Upper lobe of left lung (tissue), 6 donors: ENCODE measurements at regions not wholly inside any gene's neighbourhood (a gene's known extent, or its start where the extent isn't known, plus 50 kb on each side); places are given as distances from the start of the nearest gene placed in this dataset.
A peak's percentile ranks its signal among the peaks of the same experiment; 100 is the strongest.

Experiments used
- ATAC-seq, 2 donors: fragments of 200-7000 bp; cut with Tn5 transposase; one replicate each; pipeline ENCODE4 v1.9.1; 2022; ENCODE audit warnings: mild to moderate bottlenecking in 2 of 2, moderate library complexity in 2 of 2; ENCODE audit not compliant: low FRiP score in 2 of 2
- DNase-seq, 2 donors: peaks; one replicate each; pipeline ENCODE4 v3.0.0-alpha.2; 2019 to 2020
- H3K27ac ChIP-seq, 4 donors: fragments of 200-600 bp; sonication (generic); one replicate each; pipeline ENCODE4 v1.5.1; 2016 to 2019
- H3K27me3 ChIP-seq, 4 donors: fragments of 200-600 bp; sonication (generic); one replicate each; pipeline ENCODE4 v1.5.1; 2017 to 2019
- H3K36me3 ChIP-seq, 4 donors: fragments of 200-600 bp; sonication (generic); one replicate each; pipeline ENCODE4 v1.5.1; 2016 to 2019
- H3K4me1 ChIP-seq, 4 donors: fragments of 200-600 bp; sonication (generic); one replicate each; pipeline ENCODE4 v1.5.1; 2018 to 2019
- H3K4me3 ChIP-seq, 4 donors: fragments of 200-600 bp; sonication (generic); one replicate each; pipeline ENCODE4 v1.5.1; 2017 to 2019; ENCODE audit warnings: mild to moderate bottlenecking in 2 of 4, moderate library complexity in 1 of 4
- H3K9me3 ChIP-seq, 4 donors: fragments of 200-600 bp; sonication (generic); one replicate each; pipeline ENCODE4 v1.5.1; 2018 to 2019
- EP300 ChIP-seq, 4 donors: sonication (generic); formaldehyde crosslinking; IDR thresholded peaks; one replicate each; pipeline ENCODE4 v1.5.1; 2017; ENCODE audit warnings: antibody characterized with exemption in 4 of 4, control low read depth in 2 of 4
- POLR2A ChIP-seq, 4 donors: fragments of 450-650 bp; IDR thresholded peaks; one replicate each; pipeline ENCODE4 v1.5.1; 2016 to 2017; ENCODE audit warnings: antibody characterized with exemption in 4 of 4, mild to moderate bottlenecking in 2 of 4
- POLR2AphosphoS5 ChIP-seq, 2 donors: sonication (generic); formaldehyde crosslinking; IDR thresholded peaks; one replicate each; pipeline ENCODE4 v1.5.1; 2017; ENCODE audit warnings: antibody characterized with exemption in 2 of 2
- WGBS, 2 donors: methylation state at CpG; one replicate each; pipeline ENCODE4 v1.1.5; 2017 to 2018; 5-methylcytosine and 5-hydroxymethylcytosine counted together
- TF ChIP-seq, protein P1 (sequence below), 6 experiments: fragments of 450-650 bp in 4 of 6; fragments of 200-600 bp in 2 of 6; sonication (generic) in 2 of 6; IDR thresholded peaks; one replicate each; pipeline ENCODE4 v1.5.1; 2016 to 2019; ENCODE audit warnings: antibody characterized with exemption in 6 of 6
- donor health status: DM: no; HTN: no; CAD: no; lungs with moderate emphysema.
- donor health status: DM: no; HTN: yes; CAD: no; lungs with severe emphysema.

DNA sequence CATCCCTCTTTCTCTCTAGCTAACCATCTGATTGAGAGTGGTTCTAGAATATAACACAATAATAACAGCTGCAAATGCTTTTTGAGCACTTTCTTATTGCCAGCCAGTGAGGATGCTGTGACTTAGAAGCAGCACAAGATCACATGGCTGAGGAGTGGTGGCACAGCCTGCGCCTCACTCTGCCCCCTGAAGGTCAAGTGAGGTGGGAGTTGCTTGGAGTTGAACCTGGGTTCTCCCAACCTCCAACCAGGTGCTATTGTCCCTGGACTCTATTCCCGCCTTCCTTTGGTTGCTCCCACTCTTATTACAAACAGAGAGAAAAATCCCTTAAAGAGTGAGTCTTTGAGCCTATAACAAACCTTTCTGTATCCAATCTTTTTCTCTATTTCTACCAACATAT is 280.3 kb upstream of the PODXL start:
- Histone ChIP-seq H3K27ac (no peak overlapping the region), H3K9me3 (no peaks in the 10 kb centered on the region), H3K36me3 (no peaks in the 10 kb centered on the region), H3K27me3 (no peaks in the 10 kb centered on the region), H3K4me1 (no peaks in the 10 kb centered on the region), H3K4me3 (no peak overlapping the region)
- WGBS, 2 donors = 57 to 61% methylated on average over 2 of the region's 2 CpGs
- no peak for TF ChIP-seq EP300 (IDR thresholded peaks at IDR 0.05)
- no peak for TF ChIP-seq POLR2A (IDR thresholded peaks at IDR 0.05)
- TF ChIP-seq, protein P1, sequence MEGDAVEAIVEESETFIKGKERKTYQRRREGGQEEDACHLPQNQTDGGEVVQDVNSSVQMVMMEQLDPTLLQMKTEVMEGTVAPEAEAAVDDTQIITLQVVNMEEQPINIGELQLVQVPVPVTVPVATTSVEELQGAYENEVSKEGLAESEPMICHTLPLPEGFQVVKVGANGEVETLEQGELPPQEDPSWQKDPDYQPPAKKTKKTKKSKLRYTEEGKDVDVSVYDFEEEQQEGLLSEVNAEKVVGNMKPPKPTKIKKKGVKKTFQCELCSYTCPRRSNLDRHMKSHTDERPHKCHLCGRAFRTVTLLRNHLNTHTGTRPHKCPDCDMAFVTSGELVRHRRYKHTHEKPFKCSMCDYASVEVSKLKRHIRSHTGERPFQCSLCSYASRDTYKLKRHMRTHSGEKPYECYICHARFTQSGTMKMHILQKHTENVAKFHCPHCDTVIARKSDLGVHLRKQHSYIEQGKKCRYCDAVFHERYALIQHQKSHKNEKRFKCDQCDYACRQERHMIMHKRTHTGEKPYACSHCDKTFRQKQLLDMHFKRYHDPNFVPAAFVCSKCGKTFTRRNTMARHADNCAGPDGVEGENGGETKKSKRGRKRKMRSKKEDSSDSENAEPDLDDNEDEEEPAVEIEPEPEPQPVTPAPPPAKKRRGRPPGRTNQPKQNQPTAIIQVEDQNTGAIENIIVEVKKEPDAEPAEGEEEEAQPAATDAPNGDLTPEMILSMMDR (IDR thresholded peaks at IDR 0.05) = no peak
- TF ChIP-seq POLR2AphosphoS5 (IDR thresholded peaks at IDR 0.05) = no peak
- no peak for ATAC-seq
- no peak for DNase-seq

DNA sequence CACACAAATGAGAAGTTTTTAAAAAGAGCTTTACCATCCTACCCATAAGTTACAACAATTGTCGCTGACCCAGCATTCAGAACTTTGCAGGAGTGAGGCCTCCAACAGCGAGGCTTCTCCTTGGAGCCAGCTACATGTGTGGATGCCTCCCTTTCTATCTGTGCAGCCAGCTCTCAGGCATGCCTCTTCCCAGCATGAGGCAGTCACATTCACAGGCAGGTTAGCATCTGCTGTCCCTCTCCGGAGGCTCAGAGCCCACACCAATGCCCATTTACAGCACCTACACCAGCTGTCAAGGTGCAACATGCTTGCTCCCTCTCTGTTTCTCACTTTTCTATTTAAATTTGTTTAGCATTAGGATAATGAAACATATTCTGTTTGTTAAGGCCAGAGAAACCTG is 278.7 kb upstream of the PODXL start:
- WGBS, 2 donors = 90 to 92% methylated on average over 3 of the region's 3 CpGs
- TF ChIP-seq POLR2AphosphoS5 (IDR thresholded peaks at IDR 0.05) (no peak), POLR2A (IDR thresholded peaks at IDR 0.05) (no peak), EP300 (IDR thresholded peaks at IDR 0.05) (no peak)
- TF ChIP-seq, protein P1 (IDR thresholded peaks at IDR 0.05) = no peak

DNA sequence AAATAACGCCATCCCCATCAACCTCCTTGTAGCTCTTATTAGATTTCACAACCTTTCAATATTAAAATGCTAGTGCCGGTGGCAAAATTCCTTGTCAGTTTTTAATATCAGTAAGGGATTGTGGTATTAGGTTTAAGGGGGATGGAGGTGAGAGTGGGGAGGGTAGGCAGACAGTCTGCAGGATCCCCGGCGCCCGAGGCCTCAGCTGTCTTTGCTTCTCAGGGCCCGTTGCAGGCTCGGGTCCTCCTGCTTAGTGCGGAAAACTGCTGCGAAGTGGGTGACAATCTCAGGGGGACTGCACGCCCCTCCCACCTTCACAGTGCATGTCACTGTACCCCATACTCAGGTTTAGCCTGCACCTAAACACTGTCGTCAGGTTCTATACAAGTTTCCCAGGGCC is 274.3 kb upstream of the PODXL start:
- peak in 1 of 2 donors; percentile 30 for DNase-seq
- H3K27me3 ChIP-seq = peaks cover 0 to 5% (median 0%) of the 10 kb centered on the region in 4 donors
- TF ChIP-seq POLR2AphosphoS5 (IDR thresholded peaks at IDR 0.05) (no peak), EP300 (IDR thresholded peaks at IDR 0.05) (no peak), POLR2A (IDR thresholded peaks at IDR 0.05) (no peak)
- TF ChIP-seq, protein P1 (IDR thresholded peaks at IDR 0.05) = no peak
- H3K9me3 ChIP-seq = peaks cover 0 to 4% (median 0%) of the 10 kb centered on the region in 4 donors
- ATAC-seq = no peak
- 56 to 60% methylated on average over 10 to 11 of the region's 11 CpGs for WGBS, 2 donors
- H3K36me3 ChIP-seq = no peaks in the 10 kb centered on the region
- no peaks in the 10 kb centered on the region for H3K4me1 ChIP-seq
- H3K4me3 ChIP-seq = no peak overlapping the region
- H3K27ac ChIP-seq = no peak overlapping the region

More for the DNA sequence above, 278.7 kb upstream of the PODXL start:
- Histone ChIP-seq H3K27me3 (no peaks in the 10 kb centered on the region), H3K36me3 (no peaks in the 10 kb centered on the region), H3K27ac (no peak overlapping the region), H3K9me3 (no peaks in the 10 kb centered on the region), H3K4me1 (no peaks in the 10 kb centered on the region), H3K4me3 (no peak overlapping the region)
- DNase-seq = no peak
- no peak for ATAC-seq

DNA sequence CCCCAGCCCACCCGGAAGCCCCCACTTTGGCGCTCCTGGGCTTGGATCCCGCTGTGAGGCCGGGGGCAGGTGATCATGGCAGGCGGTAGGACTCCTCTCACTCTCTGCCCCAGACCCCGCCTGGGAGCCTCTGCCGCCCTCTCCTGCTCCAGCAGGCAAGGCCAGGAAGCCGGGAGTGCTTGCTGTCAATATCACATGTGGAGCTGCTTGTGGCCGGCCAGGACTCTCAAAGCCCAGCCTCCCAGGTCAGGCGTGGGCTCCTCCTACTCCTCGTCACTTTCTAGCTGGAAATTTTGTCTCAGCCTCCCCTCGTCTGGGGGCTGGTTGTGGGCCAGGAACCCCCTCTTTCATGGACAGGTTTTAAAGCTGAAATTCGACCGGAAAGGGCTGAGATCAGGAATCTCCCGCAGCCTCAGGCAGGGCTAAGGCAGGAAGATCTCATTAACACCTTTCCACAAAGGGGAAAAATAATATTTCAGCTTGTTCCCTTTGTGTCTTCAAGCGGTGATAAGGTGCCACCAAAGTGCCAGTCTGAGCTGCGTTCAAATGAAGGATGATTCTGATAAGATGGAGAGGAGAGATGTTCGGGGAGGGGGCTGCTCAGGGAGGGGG is 273.6 kb upstream of the PODXL start:
- no peak for ATAC-seq
- no peaks in the 10 kb centered on the region for H3K36me3 ChIP-seq
- TF ChIP-seq POLR2A (IDR thresholded peaks at IDR 0.05) (no peak), EP300 (IDR thresholded peaks at IDR 0.05) (no peak), POLR2AphosphoS5 (IDR thresholded peaks at IDR 0.05) (no peak)
- TF ChIP-seq, protein P1 (IDR thresholded peaks at IDR 0.05) = no peak
- H3K27ac ChIP-seq = no peak overlapping the region
- H3K27me3 ChIP-seq = peaks cover 0 to 5% (median 0%) of the 10 kb centered on the region in 4 donors
- H3K4me3 ChIP-seq = no peak overlapping the region
- WGBS, 2 donors = 14 to 16% methylated on average over 14 to 18 of the region's 18 CpGs
- H3K9me3 ChIP-seq = peaks cover 0 to 4% (median 0%) of the 10 kb centered on the region in 4 donors
- peak in 1 of 2 donors; percentile 34 for DNase-seq
- H3K4me1 ChIP-seq = no peaks in the 10 kb centered on the region

DNA sequence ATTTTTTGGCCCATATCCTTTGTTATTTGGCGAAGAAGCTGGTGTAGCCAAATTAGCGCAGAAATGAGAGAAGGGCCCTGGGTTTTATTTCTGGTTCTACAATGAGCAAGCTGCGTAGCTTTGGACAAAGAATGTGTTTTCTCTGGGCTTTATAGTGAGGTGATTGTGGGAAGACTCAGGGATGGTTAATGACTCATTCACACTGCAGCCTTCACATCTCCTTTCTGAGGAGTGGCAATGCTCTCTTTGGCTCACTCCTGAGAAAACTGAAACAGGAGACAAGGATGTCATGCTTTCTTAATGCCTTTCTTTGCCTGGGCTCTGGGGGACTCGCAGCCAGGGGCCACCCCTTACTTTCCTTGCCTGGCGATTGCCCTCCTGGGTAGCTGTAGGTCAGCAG is 271.0 kb upstream of the PODXL start:
- Histone ChIP-seq H3K27me3 (peaks cover 0 to 5% (median 0%) of the 10 kb centered on the region in 4 donors), H3K4me3 (no peak overlapping the region), H3K27ac (no peak overlapping the region), H3K36me3 (no peaks in the 10 kb centered on the region), H3K9me3 (peaks cover 0 to 4% (median 0%) of the 10 kb centered on the region in 4 donors), H3K4me1 (no peaks in the 10 kb centered on the region)
- TF ChIP-seq EP300 (IDR thresholded peaks at IDR 0.05) (no peak), POLR2A (IDR thresholded peaks at IDR 0.05) (no peak), POLR2AphosphoS5 (IDR thresholded peaks at IDR 0.05) (no peak)
- TF ChIP-seq, protein P1 (IDR thresholded peaks at IDR 0.05) = no peak
- WGBS, 2 donors = 90 to 91% methylated on average over 4 to 5 of the region's 5 CpGs
- ATAC-seq (no peak), DNase-seq (no peak)
